GM12864 (cell line): ENCODE measurements at regions not wholly inside any gene's neighbourhood (a gene's known extent, or its start where the extent isn't known, plus 50 kb on each side); places are given as distances from the start of the nearest gene placed in this dataset.

ENCODE experiments used
- DNase-seq: peaks from one replicate; pipeline ENCODE4 v3.0.0-alpha.2; 2011; ENCODE audit warnings: low read depth
- H3K4me3 ChIP-seq: 2 replicates; pipeline ENCODE4 v1.5.1; 2011; ENCODE audit warnings: mild to moderate bottlenecking, low read depth, low read length, control low read depth
- TF ChIP-seq, protein P1 (sequence below): IDR thresholded peaks from 2 replicates; pipeline ENCODE4 v1.5.1; 2011; ENCODE audit warnings: low read depth, mild to moderate bottlenecking, moderate library complexity, low read length, control low read depth, inconsistent platforms; ENCODE audit errors: missing control alignments

DNA sequence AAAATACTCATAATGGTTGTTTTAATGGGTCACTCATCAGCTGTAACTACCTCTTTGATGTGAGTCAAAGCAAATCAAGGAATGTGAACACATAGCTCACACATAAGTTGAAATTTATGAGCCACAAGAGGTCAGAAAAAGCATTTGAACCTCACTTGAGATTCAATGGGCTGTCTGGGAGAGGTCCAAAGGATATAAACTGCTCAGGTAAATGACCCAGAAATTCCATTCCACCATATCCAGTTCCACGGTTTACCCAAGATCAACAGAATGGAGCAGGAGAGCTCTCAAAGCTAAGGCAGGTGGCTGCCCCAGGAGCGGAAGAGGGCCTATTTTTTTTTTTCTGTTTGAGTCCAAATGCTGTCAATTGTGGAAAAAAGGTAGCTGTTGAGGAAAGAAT, 464.1 kb downstream of the TNS1 start:
- H3K4me3 ChIP-seq, result no peak overlapping the region
- TF ChIP-seq, protein P1, sequence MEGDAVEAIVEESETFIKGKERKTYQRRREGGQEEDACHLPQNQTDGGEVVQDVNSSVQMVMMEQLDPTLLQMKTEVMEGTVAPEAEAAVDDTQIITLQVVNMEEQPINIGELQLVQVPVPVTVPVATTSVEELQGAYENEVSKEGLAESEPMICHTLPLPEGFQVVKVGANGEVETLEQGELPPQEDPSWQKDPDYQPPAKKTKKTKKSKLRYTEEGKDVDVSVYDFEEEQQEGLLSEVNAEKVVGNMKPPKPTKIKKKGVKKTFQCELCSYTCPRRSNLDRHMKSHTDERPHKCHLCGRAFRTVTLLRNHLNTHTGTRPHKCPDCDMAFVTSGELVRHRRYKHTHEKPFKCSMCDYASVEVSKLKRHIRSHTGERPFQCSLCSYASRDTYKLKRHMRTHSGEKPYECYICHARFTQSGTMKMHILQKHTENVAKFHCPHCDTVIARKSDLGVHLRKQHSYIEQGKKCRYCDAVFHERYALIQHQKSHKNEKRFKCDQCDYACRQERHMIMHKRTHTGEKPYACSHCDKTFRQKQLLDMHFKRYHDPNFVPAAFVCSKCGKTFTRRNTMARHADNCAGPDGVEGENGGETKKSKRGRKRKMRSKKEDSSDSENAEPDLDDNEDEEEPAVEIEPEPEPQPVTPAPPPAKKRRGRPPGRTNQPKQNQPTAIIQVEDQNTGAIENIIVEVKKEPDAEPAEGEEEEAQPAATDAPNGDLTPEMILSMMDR, result no peak
- DNase-seq, result no peak

DNA sequence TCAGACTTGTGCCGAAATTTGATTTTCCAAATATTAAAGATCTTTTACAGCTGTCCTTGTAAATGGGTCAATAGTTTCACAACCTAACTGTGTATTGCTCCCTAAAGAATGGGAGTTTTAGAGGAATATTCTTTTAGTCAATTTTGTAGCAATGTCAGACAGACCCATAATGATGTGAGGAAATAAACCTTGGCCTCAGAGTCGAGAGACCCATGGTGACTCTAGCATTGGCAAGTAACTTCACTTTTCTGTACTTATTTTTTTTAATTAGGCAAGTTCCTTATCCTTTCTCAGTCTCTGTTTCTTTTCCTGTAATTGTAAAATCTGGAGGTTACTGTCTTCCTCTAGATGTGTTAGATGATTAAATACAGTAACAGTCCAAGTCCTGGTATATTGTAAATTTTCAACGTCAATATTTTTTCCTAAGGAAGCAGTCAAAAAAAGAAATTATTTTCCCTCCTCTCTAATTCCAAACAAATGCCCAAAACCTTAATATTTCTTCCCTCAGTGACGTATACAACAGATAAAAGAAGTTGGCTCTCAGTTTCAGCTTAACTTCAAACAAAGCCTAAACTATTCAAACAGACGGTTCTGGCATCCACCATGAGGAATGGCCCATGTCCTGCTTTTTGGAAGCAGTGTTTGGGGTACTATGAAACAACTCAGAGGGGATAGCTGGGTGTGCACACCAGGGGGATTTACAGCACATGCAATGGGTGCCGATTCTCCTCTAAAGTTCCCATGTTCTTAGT, 466.7 kb downstream of the TNS1 start:
- no peak for DNase-seq
- TF ChIP-seq, protein P1, result no peak

DNA sequence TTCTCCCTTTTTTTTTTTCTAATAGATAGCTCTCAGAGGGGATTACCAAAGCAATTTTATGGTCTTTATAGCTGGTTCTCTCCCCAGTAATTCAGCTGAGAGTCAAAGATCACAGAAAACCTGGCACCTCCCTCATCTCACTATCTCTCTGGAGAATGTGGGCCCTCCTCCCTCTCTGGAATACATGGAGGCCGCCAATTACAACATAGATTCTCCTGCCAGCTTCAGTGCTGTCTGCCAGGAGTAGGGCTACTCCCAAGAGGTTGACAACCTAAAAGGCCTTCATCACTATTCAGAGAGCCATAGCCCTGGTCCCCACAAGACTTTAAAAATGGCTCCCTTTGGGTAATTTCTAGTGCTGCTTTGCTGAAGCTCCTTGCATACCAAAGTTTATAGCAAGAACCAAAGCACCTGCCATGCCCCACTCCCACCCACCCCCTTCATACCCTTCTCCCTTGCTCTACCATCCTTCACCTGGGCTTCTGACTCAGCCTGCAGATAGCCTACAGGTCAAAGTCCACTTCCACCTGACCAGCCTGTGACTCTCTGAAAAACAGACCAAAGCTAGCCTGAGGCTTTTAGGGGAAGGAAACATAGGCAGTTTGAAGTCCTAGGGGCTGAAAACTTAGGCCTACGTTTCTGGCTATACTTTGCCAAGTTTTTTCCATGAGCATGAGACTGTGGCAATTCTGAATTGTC, 472.3 kb downstream of the TNS1 start:
- H3K4me3 ChIP-seq, result no peak overlapping the region
- no peak for DNase-seq
- TF ChIP-seq, protein P1, result no peak

More for the DNA sequence above, 466.7 kb downstream of the TNS1 start:
- no peak overlapping the region for H3K4me3 ChIP-seq

DNA sequence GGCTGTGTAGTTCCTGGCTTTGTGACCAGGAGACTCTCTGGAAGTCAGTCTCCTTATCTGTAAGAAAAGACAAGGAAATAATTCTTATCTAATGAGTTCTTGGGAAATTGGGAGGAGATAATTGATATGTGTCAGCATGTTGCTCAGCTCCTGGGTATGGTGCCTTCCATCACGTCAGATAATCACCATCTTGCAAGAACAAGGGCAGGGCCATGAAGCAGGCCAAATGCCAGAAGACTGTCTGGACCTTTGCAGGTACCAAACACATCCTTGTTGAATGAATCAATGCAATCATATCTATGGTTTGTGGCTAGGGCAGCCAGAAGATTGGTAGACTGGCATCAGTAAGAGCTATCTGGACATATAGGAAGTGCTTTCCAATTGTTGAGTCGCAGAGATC, 473.5 kb downstream of the TNS1 start:
- TF ChIP-seq, protein P1, result no peak
- no peak overlapping the region for H3K4me3 ChIP-seq
- DNase-seq, result no peak

DNA sequence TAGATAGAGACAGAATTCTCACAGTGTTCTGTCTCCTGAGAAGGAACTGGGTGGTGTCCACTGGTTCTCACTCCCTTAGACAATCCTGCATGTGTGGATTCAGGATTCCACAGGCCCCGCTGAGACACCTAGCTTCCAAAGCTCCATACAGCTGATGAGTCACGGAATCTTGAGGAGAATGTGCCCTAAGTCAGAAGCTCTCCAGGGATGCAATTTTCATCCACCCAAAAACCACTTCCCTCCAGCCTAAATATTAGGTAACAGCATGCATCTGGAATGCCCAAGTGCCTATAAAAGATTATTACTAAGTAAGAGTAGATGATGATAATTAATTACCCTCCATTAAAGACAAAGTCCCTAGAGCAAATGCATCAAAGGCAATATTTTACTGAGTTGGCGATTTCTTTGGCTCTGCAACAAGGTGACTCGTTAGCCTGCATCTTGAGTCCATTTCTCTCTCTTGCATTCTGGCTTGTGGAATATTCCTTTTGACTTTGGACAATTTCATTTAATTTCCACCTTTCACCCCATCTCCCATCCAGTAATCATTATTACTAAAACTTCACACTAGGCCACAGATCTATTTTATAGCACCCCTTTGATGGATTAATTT, 475.1 kb downstream of the TNS1 start:
- TF ChIP-seq, protein P1, result no peak
- DNase-seq, result no peak
- no peak overlapping the region for H3K4me3 ChIP-seq

DNA sequence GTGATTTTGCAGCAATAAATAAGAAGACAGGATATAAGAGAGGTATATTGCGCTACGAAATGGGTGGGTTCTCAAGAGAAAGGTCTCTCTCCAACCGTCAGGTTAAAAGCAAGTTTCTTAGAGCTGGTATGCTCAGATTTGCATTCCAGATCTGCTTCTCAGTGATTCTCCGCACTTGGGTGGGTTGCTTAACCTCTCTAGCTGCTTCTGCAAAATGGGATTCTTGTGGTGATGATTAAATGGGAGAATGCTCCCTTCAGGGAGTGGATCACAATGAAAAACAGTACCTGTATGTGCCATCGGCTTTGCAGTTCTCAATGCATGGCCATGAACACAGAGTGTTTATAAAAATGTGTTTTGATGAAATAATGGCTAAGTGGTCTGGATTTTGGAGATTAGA, 477.7 kb downstream of the TNS1 start:
- H3K4me3 ChIP-seq, result no peak overlapping the region
- no peak for DNase-seq
- TF ChIP-seq, protein P1, result no peak
